ENCODE measurements at regions not wholly inside any gene's neighbourhood (a gene's known extent, or its start where the extent isn't known, plus 50 kb on each side); places are given as distances from the start of the nearest gene placed in this dataset.

DNA sequence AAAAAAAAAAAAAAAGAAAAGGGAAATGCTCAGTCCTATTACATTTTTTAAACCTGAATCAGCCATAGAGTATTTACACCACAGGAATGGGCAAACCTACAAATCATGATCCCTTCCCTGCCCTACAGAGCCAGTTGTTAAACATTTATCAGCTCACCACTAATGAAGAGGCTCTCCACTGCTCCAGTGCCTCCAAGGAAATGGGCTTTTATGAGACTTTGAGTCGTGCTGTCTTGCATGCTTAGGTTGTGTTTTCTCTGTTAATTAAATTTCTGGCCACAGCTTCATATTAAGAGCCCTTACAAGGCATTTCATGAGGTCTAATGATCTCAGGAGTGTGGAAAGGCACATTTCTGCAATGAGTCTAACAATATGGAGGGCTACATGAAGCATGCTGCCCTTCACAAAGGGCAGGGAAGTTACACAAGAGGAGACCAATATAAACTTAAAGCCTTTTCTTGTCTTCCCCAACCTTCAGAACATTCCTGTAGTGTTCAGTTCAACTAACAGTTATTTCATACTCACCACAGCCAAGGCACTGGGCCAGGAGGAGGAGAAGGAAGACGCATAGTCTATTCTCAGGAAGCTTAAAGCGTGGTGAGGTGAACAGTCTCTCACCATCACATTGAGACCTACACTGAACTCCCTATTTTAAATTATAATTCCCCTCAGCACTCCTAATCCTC lies 140.1 kb upstream of the ABCA1 start:
- Histone ChIP-seq H2AFZ (ENCODE audit: low read depth, low read length) (no peak overlapping the region), H3K9me3 (ENCODE audit: low read length) (no peaks in the 10 kb centered on the region), H3F3A (ENCODE audit: insufficient read depth, low read length, poor library complexity, severe bottlenecking) (no peaks in the 10 kb centered on the region), H3K27ac (ENCODE audit: low read length) (no peak overlapping the region), H3K27me3 (ENCODE audit: insufficient read depth, low read depth, low read length) (no peaks in the 10 kb centered on the region), H4K20me1 (ENCODE audit: insufficient read depth) (no peaks in the 10 kb centered on the region), H3K4me3 (ENCODE audit: low read length) (no peak overlapping the region), H3K36me3 (ENCODE audit: insufficient read depth, low read length) (no peaks in the 10 kb centered on the region), H3K79me2 (replicated peaks; ENCODE audit: insufficient read depth, low read length) (no peaks in the 10 kb centered on the region), H3K9ac (ENCODE audit: low read length) (no peak overlapping the region), H3K4me2 (ENCODE audit: low read length) (no peak overlapping the region), H3K9me2 (ENCODE audit: insufficient read depth, low read length) (no peaks in the 10 kb centered on the region)
- no peak for TF ChIP-seq SMC3 (conservative IDR thresholded peaks at IDR 0.05; ENCODE audit: poor library complexity)
- TF ChIP-seq POLR2AphosphoS5 (IDR thresholded peaks at IDR 0.05), result no peak
- no peak for TF ChIP-seq TAF1 (IDR thresholded peaks at IDR 0.05; ENCODE audit: low read depth)
- no peak for TF ChIP-seq RAD21 (conservative IDR thresholded peaks at IDR 0.05)
- TF ChIP-seq REST (IDR thresholded peaks at IDR 0.05; ENCODE audit: borderline replicate concordance), result no peak
- TF ChIP-seq EP300 (conservative IDR thresholded peaks at IDR 0.05; ENCODE audit: poor library complexity, severe bottlenecking), result no peak
- TF ChIP-seq MXI1 (conservative IDR thresholded peaks at IDR 0.05; ENCODE audit: poor library complexity, severe bottlenecking), result no peak
- TF ChIP-seq EZH2 (IDR thresholded peaks at IDR 0.05; ENCODE audit: borderline replicate concordance, insufficient read depth, low read length, poor library complexity, severe bottlenecking), result no peak
- no peak for TF ChIP-seq CTCF (IDR thresholded peaks at IDR 0.05; ENCODE audit: poor library complexity, severe bottlenecking)

DNA sequence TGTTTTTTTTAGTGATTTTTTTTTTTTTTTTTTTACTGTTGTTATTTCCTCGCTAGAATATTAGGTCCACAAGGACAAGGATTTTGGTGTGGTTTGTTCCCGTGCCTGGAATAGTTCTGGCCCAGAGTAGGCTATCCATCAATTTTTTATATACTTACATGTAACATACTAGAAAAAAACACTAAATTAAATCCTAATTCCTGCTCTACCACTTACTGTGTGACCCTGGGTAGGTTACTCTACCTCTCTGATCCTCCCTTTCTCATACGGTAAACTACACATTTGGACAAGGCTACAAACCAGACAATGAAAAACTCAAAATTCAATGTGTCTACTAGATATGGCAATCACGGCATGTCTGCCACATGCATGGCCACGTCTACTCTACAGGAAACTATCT lies 141.3 kb upstream of the ABCA1 start:
- H4K20me1 ChIP-seq (ENCODE audit: insufficient read depth), result no peaks in the 10 kb centered on the region
- no peaks in the 10 kb centered on the region for H3K79me2 ChIP-seq (replicated peaks; ENCODE audit: insufficient read depth, low read length)
- no peak overlapping the region for H3K4me3 ChIP-seq (ENCODE audit: low read length)
- H3K9ac ChIP-seq (ENCODE audit: low read length), result no peak overlapping the region
- no peaks in the 10 kb centered on the region for H3K9me2 ChIP-seq (ENCODE audit: insufficient read depth, low read length)
- no peak overlapping the region for H3K27ac ChIP-seq (ENCODE audit: low read length)
- H3F3A ChIP-seq (ENCODE audit: insufficient read depth, low read length, poor library complexity, severe bottlenecking), result no peaks in the 10 kb centered on the region
- H3K9me3 ChIP-seq (ENCODE audit: low read length), result no peaks in the 10 kb centered on the region
- H3K27me3 ChIP-seq (ENCODE audit: insufficient read depth, low read depth, low read length), result no peaks in the 10 kb centered on the region
- TF ChIP-seq MXI1 (conservative IDR thresholded peaks at IDR 0.05; ENCODE audit: poor library complexity, severe bottlenecking) (no peak), RAD21 (conservative IDR thresholded peaks at IDR 0.05) (no peak), REST (IDR thresholded peaks at IDR 0.05; ENCODE audit: borderline replicate concordance) (no peak), SMC3 (conservative IDR thresholded peaks at IDR 0.05; ENCODE audit: poor library complexity) (no peak), EZH2 (IDR thresholded peaks at IDR 0.05; ENCODE audit: borderline replicate concordance, insufficient read depth, low read length, poor library complexity, severe bottlenecking) (no peak), POLR2AphosphoS5 (IDR thresholded peaks at IDR 0.05) (no peak), CTCF (IDR thresholded peaks at IDR 0.05; ENCODE audit: poor library complexity, severe bottlenecking) (no peak), TAF1 (IDR thresholded peaks at IDR 0.05; ENCODE audit: low read depth) (no peak), EP300 (conservative IDR thresholded peaks at IDR 0.05; ENCODE audit: poor library complexity, severe bottlenecking) (no peak)
- H3K36me3 ChIP-seq (ENCODE audit: insufficient read depth, low read length), result no peaks in the 10 kb centered on the region
- H3K4me2 ChIP-seq (ENCODE audit: low read length), result no peak overlapping the region
- H2AFZ ChIP-seq (ENCODE audit: low read depth, low read length), result no peak overlapping the region
